ENCODE measurements at regions not wholly inside any gene's neighbourhood (a gene's known extent, or its start where the extent isn't known, plus 50 kb on each side); places are given as distances from the start of the nearest gene placed in this dataset.

DNA sequence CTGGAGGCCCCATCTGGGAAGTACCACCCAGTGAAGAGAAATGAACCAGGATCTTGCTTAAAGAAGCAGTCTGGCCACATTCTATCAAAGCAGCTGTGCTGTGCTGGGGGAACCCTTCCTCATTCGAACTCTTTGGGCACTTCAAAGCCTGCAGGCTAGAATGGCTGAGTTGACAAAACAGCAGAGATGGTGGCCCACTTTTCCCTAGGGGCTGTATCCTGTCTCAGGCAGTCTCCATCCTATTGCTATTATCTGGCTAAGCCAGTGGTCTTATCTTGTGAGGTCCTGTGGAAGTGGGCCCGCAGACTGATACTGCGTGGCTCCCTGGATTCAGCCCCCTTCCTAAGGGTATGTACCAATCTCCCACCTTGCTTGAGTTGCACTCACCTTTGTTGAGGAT, 114.3 kb downstream of the VSIG4 start:
- DNase-seq = no peak
- intact Hi-C loops (cut with micrococcal nuclease; ENCODE audit: unreplicated experiment) = no loop called here
- Histone ChIP-seq H3K4me1 (no peaks in the 10 kb centered on the region), H3K36me3 (ENCODE audit: control insufficient read depth, insufficient read depth, low read length) (no peaks in the 10 kb centered on the region), H3K9me3 (no peaks in the 10 kb centered on the region), H3K27me3 (replicated peaks; ENCODE audit: control insufficient read depth, insufficient read depth, low read length) (no peaks in the 10 kb centered on the region), H3K4me3 (ENCODE audit: low read depth, low read length) (no peak overlapping the region)
- Mint-ChIP-seq H3K4me3 (ENCODE audit: unreplicated experiment) (no peak overlapping the region), H3K4me1 (ENCODE audit: low read depth, unreplicated experiment) (no peaks in the 10 kb centered on the region), H3K36me3 (ENCODE audit: insufficient read depth, unreplicated experiment) (no peaks in the 10 kb centered on the region), H3K27me3 (ENCODE audit: insufficient read depth, unreplicated experiment) (no peaks in the 10 kb centered on the region), H3K27ac (ENCODE audit: unreplicated experiment) (no peak overlapping the region), H3K9me3 (ENCODE audit: unreplicated experiment) (no peaks in the 10 kb centered on the region)
- TF ChIP-seq, protein P1, sequence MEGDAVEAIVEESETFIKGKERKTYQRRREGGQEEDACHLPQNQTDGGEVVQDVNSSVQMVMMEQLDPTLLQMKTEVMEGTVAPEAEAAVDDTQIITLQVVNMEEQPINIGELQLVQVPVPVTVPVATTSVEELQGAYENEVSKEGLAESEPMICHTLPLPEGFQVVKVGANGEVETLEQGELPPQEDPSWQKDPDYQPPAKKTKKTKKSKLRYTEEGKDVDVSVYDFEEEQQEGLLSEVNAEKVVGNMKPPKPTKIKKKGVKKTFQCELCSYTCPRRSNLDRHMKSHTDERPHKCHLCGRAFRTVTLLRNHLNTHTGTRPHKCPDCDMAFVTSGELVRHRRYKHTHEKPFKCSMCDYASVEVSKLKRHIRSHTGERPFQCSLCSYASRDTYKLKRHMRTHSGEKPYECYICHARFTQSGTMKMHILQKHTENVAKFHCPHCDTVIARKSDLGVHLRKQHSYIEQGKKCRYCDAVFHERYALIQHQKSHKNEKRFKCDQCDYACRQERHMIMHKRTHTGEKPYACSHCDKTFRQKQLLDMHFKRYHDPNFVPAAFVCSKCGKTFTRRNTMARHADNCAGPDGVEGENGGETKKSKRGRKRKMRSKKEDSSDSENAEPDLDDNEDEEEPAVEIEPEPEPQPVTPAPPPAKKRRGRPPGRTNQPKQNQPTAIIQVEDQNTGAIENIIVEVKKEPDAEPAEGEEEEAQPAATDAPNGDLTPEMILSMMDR (IDR thresholded peaks at IDR 0.05; ENCODE audit: insufficient read depth in 1 of 2, low read depth in 1 of 2, low read length in 1 of 2, severe bottlenecking in 1 of 2, unreplicated experiment in 1 of 2) = no peak
- POLR2A ChIA-PET = no interaction called here
- CTCF ChIA-PET = no interaction called here
- BruUV-seq (replicated peaks) = no TSS peak

DNA sequence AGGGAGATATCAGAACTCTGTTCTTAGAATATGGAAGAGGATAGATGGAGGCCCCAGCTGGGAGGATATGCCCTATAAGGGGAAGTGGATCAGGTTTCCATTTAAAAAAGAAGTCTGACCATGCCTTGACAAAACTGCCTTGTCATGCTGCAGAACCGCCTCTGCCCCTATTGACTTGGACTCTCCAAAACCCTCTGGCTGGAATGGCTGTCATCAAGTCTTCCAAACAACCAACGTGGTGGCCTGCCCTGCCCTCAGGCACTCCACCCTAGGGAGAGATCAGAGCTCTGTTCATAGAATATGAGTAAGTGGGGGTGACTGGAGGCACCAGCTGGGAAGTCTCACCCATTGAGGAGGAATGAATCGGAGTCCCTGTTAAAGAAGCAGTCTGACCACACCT, 114.9 kb downstream of the VSIG4 start:
- Mint-ChIP-seq H3K36me3 (ENCODE audit: insufficient read depth, unreplicated experiment) (no peaks in the 10 kb centered on the region), H3K4me3 (ENCODE audit: unreplicated experiment) (no peak overlapping the region), H3K27ac (ENCODE audit: unreplicated experiment) (no peak overlapping the region), H3K4me1 (ENCODE audit: low read depth, unreplicated experiment) (no peaks in the 10 kb centered on the region), H3K27me3 (ENCODE audit: insufficient read depth, unreplicated experiment) (no peaks in the 10 kb centered on the region), H3K9me3 (ENCODE audit: unreplicated experiment) (no peaks in the 10 kb centered on the region)
- CTCF ChIA-PET = no interaction called here
- TF ChIP-seq, protein P1 (IDR thresholded peaks at IDR 0.05; ENCODE audit: insufficient read depth in 1 of 2, low read depth in 1 of 2, low read length in 1 of 2, severe bottlenecking in 1 of 2, unreplicated experiment in 1 of 2) = no peak
- Histone ChIP-seq H3K4me3 (ENCODE audit: low read depth, low read length) (no peak overlapping the region), H3K36me3 (ENCODE audit: control insufficient read depth, insufficient read depth, low read length) (no peaks in the 10 kb centered on the region), H3K9me3 (no peaks in the 10 kb centered on the region), H3K4me1 (no peaks in the 10 kb centered on the region), H3K27me3 (replicated peaks; ENCODE audit: control insufficient read depth, insufficient read depth, low read length) (no peaks in the 10 kb centered on the region)
- POLR2A ChIA-PET = no interaction called here
- BruUV-seq (replicated peaks) = no TSS peak
- intact Hi-C loops (cut with micrococcal nuclease; ENCODE audit: unreplicated experiment) = no loop called here
- DNase-seq = no peak

DNA sequence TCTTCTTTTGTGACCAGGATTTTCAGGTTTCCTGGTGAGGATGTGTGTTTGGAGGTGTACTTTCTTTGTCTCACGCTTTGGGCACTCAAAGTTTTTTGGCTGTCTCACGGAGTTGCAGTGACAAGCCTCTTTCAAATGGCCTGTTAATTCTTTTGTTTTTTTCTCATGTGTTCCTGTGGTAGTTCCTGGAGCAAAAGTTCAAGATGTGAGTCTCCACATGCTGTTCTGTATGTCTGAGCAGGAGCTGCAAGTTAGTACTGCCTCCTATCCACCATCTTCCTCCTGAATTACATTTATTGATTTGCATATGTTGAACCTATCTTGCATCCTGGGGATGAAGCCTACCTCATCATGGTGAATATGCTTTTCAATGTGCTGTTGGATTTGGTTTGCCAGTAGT, 118.5 kb downstream of the VSIG4 start:
- Mint-ChIP-seq H3K9me3 (ENCODE audit: unreplicated experiment) (no peaks in the 10 kb centered on the region), H3K27ac (ENCODE audit: unreplicated experiment) (no peak overlapping the region), H3K27me3 (ENCODE audit: insufficient read depth, unreplicated experiment) (no peaks in the 10 kb centered on the region), H3K36me3 (ENCODE audit: insufficient read depth, unreplicated experiment) (no peaks in the 10 kb centered on the region), H3K4me1 (ENCODE audit: low read depth, unreplicated experiment) (no peaks in the 10 kb centered on the region), H3K4me3 (ENCODE audit: unreplicated experiment) (no peak overlapping the region)
- Histone ChIP-seq H3K4me3 (ENCODE audit: low read depth, low read length) (no peak overlapping the region), H3K9me3 (no peaks in the 10 kb centered on the region), H3K27me3 (replicated peaks; ENCODE audit: control insufficient read depth, insufficient read depth, low read length) (no peaks in the 10 kb centered on the region), H3K36me3 (ENCODE audit: control insufficient read depth, insufficient read depth, low read length) (no peaks in the 10 kb centered on the region), H3K4me1 (no peaks in the 10 kb centered on the region)
- ChIA-PET CTCF (no interaction called here), POLR2A (no interaction called here)
- TF ChIP-seq, protein P1 (IDR thresholded peaks at IDR 0.05; ENCODE audit: insufficient read depth in 1 of 2, low read depth in 1 of 2, low read length in 1 of 2, severe bottlenecking in 1 of 2, unreplicated experiment in 1 of 2) = no peak
- DNase-seq = no peak
- intact Hi-C loops (cut with micrococcal nuclease; ENCODE audit: unreplicated experiment) = no loop called here
- no TSS peak for BruUV-seq (replicated peaks)
